Prostate gland (tissue), 2 donors: ENCODE measurements at regions not wholly inside any gene's neighbourhood (a gene's known extent, or its start where the extent isn't known, plus 50 kb on each side); places are given as distances from the start of the nearest gene placed in this dataset.

Experiments used
- POLR2A ChIP-seq: fragments of 450-650 bp; IDR thresholded peaks from one replicate; pipeline ENCODE4 v1.6.1; 2016; ENCODE audit warnings: antibody characterized with exemption, mild to moderate bottlenecking
- TF ChIP-seq, protein P1 (sequence below), 4 experiments: fragments of 200-600 bp in 2 of 4; fragments of 450-650 bp in 2 of 4; sonication (generic) in 2 of 4; IDR thresholded peaks; 1 replicate in 3 of 4; 2 replicates in 1 of 4; pipeline ENCODE4 v1.5.1; 2016 to 2019; ENCODE audit warnings: antibody characterized with exemption in 4 of 4, mild to moderate bottlenecking in 2 of 4, moderate library complexity in 2 of 4

DNA sequence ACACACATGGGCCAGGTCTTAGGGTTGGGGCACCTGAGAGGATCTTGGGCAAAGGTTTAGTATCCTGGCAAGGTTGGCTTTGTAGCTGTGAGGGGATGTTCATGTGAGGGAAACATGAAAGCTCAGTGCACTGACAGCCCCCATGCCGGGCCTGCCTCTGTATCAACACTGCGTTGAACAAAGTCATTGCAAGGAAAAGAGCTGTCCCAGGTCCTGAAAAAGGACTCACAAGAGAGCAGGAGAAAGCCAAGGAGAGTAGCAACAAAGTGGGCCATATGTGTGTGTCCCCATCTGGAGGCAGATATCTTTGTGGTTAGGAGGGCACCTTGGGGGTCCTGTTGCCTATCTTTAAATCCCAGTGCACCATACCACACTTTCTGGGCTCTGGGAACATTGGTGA, 237.8 kb upstream of the THSD7B start:
- TF ChIP-seq POLR2A = no peak
- TF ChIP-seq, protein P1, sequence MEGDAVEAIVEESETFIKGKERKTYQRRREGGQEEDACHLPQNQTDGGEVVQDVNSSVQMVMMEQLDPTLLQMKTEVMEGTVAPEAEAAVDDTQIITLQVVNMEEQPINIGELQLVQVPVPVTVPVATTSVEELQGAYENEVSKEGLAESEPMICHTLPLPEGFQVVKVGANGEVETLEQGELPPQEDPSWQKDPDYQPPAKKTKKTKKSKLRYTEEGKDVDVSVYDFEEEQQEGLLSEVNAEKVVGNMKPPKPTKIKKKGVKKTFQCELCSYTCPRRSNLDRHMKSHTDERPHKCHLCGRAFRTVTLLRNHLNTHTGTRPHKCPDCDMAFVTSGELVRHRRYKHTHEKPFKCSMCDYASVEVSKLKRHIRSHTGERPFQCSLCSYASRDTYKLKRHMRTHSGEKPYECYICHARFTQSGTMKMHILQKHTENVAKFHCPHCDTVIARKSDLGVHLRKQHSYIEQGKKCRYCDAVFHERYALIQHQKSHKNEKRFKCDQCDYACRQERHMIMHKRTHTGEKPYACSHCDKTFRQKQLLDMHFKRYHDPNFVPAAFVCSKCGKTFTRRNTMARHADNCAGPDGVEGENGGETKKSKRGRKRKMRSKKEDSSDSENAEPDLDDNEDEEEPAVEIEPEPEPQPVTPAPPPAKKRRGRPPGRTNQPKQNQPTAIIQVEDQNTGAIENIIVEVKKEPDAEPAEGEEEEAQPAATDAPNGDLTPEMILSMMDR (IDR thresholded peaks at IDR 0.05) = no peak
